Thyroid gland (tissue), 4 donors: ENCODE measurements at regions not wholly inside any gene's neighbourhood (a gene's known extent, or its start where the extent isn't known, plus 50 kb on each side); places are given as distances from the start of the nearest gene placed in this dataset.
"Not testable (repeated sequence)": the region's sequence is repeated elsewhere in the genome, so short reads cannot be mapped to it uniquely, and the experiment has no call there.

Experiments
- DNase-seq, 2 donors: peaks; one replicate each; pipeline ENCODE4 v3.0.0-alpha.2; 2019
- H3K27ac ChIP-seq, 3 donors: fragments of 200-600 bp; sonication (generic); 1 replicate in 2 of 3; 2 replicates in 1 of 3; pipeline ENCODE4 v1.5.1; 2016 to 2019; ENCODE audit warnings: mild to moderate bottlenecking in 1 of 3, moderate library complexity in 1 of 3
- H3K27me3 ChIP-seq: fragments of 200-600 bp; sonication (generic); one replicate; pipeline ENCODE4 v1.5.1; 2019
- H3K36me3 ChIP-seq, 2 donors: fragments of 200-600 bp; sonication (generic); one replicate each; pipeline ENCODE4 v1.5.1; 2016 to 2019
- H3K4me1 ChIP-seq, 2 donors: fragments of 200-600 bp; sonication (generic); one replicate each; pipeline ENCODE4 v1.5.1; 2017 to 2019
- H3K4me3 ChIP-seq, 3 donors: fragments of 200-600 bp; sonication (generic); replicated peaks in 1 of 3; 1 replicate in 2 of 3; 2 replicates in 1 of 3; pipeline ENCODE4 v1.5.1; 2016; ENCODE audit warnings: mild to moderate bottlenecking in 1 of 3
- H3K9me3 ChIP-seq: fragments of 200-600 bp; sonication (generic); one replicate; pipeline ENCODE4 v1.5.1; 2017
- CTCF ChIP-seq, 6 experiments: fragments of 200-600 bp in 3 of 6; fragments of 450-650 bp in 3 of 6; sonication (generic) in 3 of 6; IDR thresholded peaks; one replicate each; pipeline ENCODE4 v1.5.1; 2016 to 2019; ENCODE audit warnings: antibody characterized with exemption in 6 of 6, mild to moderate bottlenecking in 2 of 6, inconsistent platforms in 1 of 6, moderate library complexity in 1 of 6
- POLR2A ChIP-seq, 2 donors: fragments of 450-650 bp; IDR thresholded peaks; one replicate each; pipeline ENCODE4 v1.6.1; 2017; ENCODE audit warnings: antibody characterized with exemption in 2 of 2, mild to moderate bottlenecking in 2 of 2, moderate library complexity in 1 of 2
- WGBS, 2 donors: methylation state at CpG; one replicate each; pipeline ENCODE4 v1.1.5; 2017; 5-methylcytosine and 5-hydroxymethylcytosine counted together
- intact Hi-C: fragments of 100-400 bp; cut with DNase I; formaldehyde crosslinking; loops from one replicate; pipeline ENCODE4 v1.15.1; 2023

GRCh38 chr7:10767771-10768170 lies 205.9 kb upstream of the PHF14 start:
- TF ChIP-seq CTCF (IDR thresholded peaks at IDR 0.05): no peak
- TF ChIP-seq POLR2A (IDR thresholded peaks at IDR 0.05): no peak
- no peak for DNase-seq
- WGBS, 2 donors: 86 to 89% methylated on average over 4 of the region's 4 CpGs
- intact Hi-C loops: no loop called here
- H3K36me3 ChIP-seq: no peaks in the 10 kb centered on the region
- no peak overlapping the region for H3K4me3 ChIP-seq
- H3K27me3 ChIP-seq: no peaks in the 10 kb centered on the region
- no peaks in the 10 kb centered on the region for H3K4me1 ChIP-seq
- H3K9me3 ChIP-seq: no peaks in the 10 kb centered on the region
- H3K27ac ChIP-seq: no peak overlapping the region

GRCh38 chr7:10770176-10770575 lies 203.5 kb upstream of the PHF14 start:
- H3K4me1 ChIP-seq: no peaks in the 10 kb centered on the region
- H3K4me3 ChIP-seq: no peak overlapping the region
- no peaks in the 10 kb centered on the region for H3K36me3 ChIP-seq
- TF ChIP-seq POLR2A (IDR thresholded peaks at IDR 0.05): no peak
- TF ChIP-seq CTCF (IDR thresholded peaks at IDR 0.05): no peak
- H3K27me3 ChIP-seq: no peaks in the 10 kb centered on the region
- intact Hi-C loops: no loop called here
- H3K9me3 ChIP-seq: no peaks in the 10 kb centered on the region
- WGBS, 2 donors: 45 to 53% methylated on average over 5 of the region's 5 CpGs
- no peak overlapping the region for H3K27ac ChIP-seq
- no peak for DNase-seq

- Histone ChIP-seq H3K4me3 (no peak overlapping the region), H3K36me3 (no peaks in the 10 kb centered on the region), H3K27ac (no peak overlapping the region), H3K27me3 (no peaks in the 10 kb centered on the region), H3K4me1 (no peaks in the 10 kb centered on the region), H3K9me3 (no peaks in the 10 kb centered on the region)
- TF ChIP-seq CTCF (IDR thresholded peaks at IDR 0.05) (no peak), POLR2A (IDR thresholded peaks at IDR 0.05) (no peak)
- intact Hi-C loops: no loop called here
- 86 to 93% methylated on average over 3 of the region's 3 CpGs for WGBS, 2 donors
- no peak for DNase-seq
Observed at GRCh38 chr7:10773430-10773829, 200.2 kb upstream of the PHF14 start.

- WGBS, 2 donors: 95 to 97% methylated on average over 52 of the region's 52 CpGs
- no peak for TF ChIP-seq CTCF (IDR thresholded peaks at IDR 0.05)
- no peak for TF ChIP-seq POLR2A (IDR thresholded peaks at IDR 0.05)
Observed at GRCh38 chr7:10779465-10780399, 193.9 kb upstream of the PHF14 start.

GRCh38 chr7:10780400-10780747 lies 193.3 kb upstream of the PHF14 start:
- no peaks in the 10 kb centered on the region for H3K9me3 ChIP-seq
- 87 to 91% methylated on average over 7 of the region's 7 CpGs for WGBS, 2 donors

More at GRCh38 chr7:10779465-10780399, 193.9 kb upstream of the PHF14 start:
- Histone ChIP-seq H3K27ac (no peak overlapping the region), H3K4me1 (no peaks in the 10 kb centered on the region), H3K27me3 (no peaks in the 10 kb centered on the region), H3K4me3 (no peak overlapping the region), H3K36me3 (no peaks in the 10 kb centered on the region), H3K9me3 (no peaks in the 10 kb centered on the region)
- intact Hi-C loops: no loop called here
- DNase-seq: no peak

GRCh38 chr7:10786976-10787375 lies 186.7 kb upstream of the PHF14 start:
- intact Hi-C loops, H3K27ac ChIP-seq, H3K9me3 ChIP-seq, H3K4me1 ChIP-seq, H3K4me3 ChIP-seq, H3K27me3 ChIP-seq, DNase-seq, H3K36me3 ChIP-seq: not testable (repeated sequence)
- WGBS, 2 donors: 83 to 84% methylated on average over 9 of the region's 9 CpGs

More at GRCh38 chr7:10780400-10780747, 193.3 kb upstream of the PHF14 start:
- Histone ChIP-seq H3K4me1 (no peaks in the 10 kb centered on the region), H3K27me3 (no peaks in the 10 kb centered on the region), H3K4me3 (no peak overlapping the region), H3K27ac (no peak overlapping the region), H3K36me3 (no peaks in the 10 kb centered on the region)
- intact Hi-C loops: no loop called here
- DNase-seq: no peak
- TF ChIP-seq POLR2A (IDR thresholded peaks at IDR 0.05): no peak
